Transverse colon (tissue), 4 donors: ENCODE measurements at regions not wholly inside any gene's neighbourhood (a gene's known extent, or its start where the extent isn't known, plus 50 kb on each side); places are given as distances from the start of the nearest gene placed in this dataset.

ENCODE experiments used
- CTCF ChIP-seq, 5 experiments: fragments of 200-600 bp in 3 of 5; fragments of 450-650 bp in 2 of 5; sonication (generic) in 3 of 5; IDR thresholded peaks; 1 replicate in 2 of 5; 2 replicates in 3 of 5; pipeline ENCODE4 v1.5.1; 2016 to 2017; ENCODE audit warnings: antibody characterized with exemption in 5 of 5, inconsistent platforms in 3 of 5, mild to moderate bottlenecking in 2 of 5, moderate library complexity in 1 of 5
- EP300 ChIP-seq: sonication (generic); formaldehyde crosslinking; IDR thresholded peaks from one replicate; pipeline ENCODE4 v1.6.1; 2017; ENCODE audit warnings: antibody characterized with exemption, low read depth
- POLR2AphosphoS5 ChIP-seq, 3 donors: sonication (generic); formaldehyde crosslinking; IDR thresholded peaks; one replicate each; pipeline ENCODE4 v1.6.1; 2016; ENCODE audit warnings: antibody characterized with exemption in 3 of 3

GRCh38 chr9:97786341-97786740 is 66.7 kb upstream of the FOXE1 start:
- TF ChIP-seq POLR2AphosphoS5 (IDR thresholded peaks at IDR 0.05) (no peak), CTCF (IDR thresholded peaks at IDR 0.05) (no peak), EP300 (no peak)
